HCT116 (cell line): ENCODE measurements at regions not wholly inside any gene's neighbourhood (a gene's known extent, or its start where the extent isn't known, plus 50 kb on each side); places are given as distances from the start of the nearest gene placed in this dataset.

Experiments used
- ATAC-seq: fragments of 200-7000 bp; cut with Tn5 transposase; 2 replicates; pipeline ENCODE4 v1.9.1; 2020; ENCODE audit warnings: mild to moderate bottlenecking, moderate library complexity
- BruUV-seq: library from RNA; stranded (reverse); fragments of 400-500 nt; replicated peaks from 2 replicates; lab custom pipeline; 2021; lab: Mats Ljungman, UMichigan
- CTCF ChIA-PET: fragments of 300-600 bp; sonication (Branson Sonifier 250); formaldehyde crosslinking; loops from one replicate; lab custom pipeline; 2021; ENCODE audit warnings: antibody characterized with exemption; lab: Charles Lee
- POLR2A ChIA-PET: fragments of 300-600, 350-600 bp; sonication (Branson Sonifier 250); formaldehyde crosslinking; loops from one replicate; lab custom pipeline; 2021; ENCODE audit warnings: antibody characterized with exemption; lab: Charles Lee
- RAD21 ChIA-PET, 2 experiments: fragments of 300-600 bp; sonication (Branson Sonifier 250); formaldehyde crosslinking; loops; one replicate each; lab custom pipeline; 2023; ENCODE audit warnings: low total read pairs in 2 of 2; ENCODE audit not compliant: uncharacterized antibody in 2 of 2, unreplicated experiment in 2 of 2, low non-redundant PET in 1 of 2; lab: Charles Lee
- DNase-seq: peaks from one replicate; pipeline ENCODE4 v3.0.0-alpha.2; 2010; ENCODE audit warnings: low read depth, low spot score
- H2AFZ ChIP-seq: fragments of 200-600 bp; shearing (Covaris generic), sonication (generic); 2 replicates; pipeline ENCODE4 v1.6.1; 2017; ENCODE audit warnings: low read depth, mixed run types, mixed read lengths, antibody characterized with exemption, low read length; ENCODE audit not compliant: poor library complexity, severe bottlenecking
- H3K27ac ChIP-seq: 2 replicates; pipeline ENCODE4 v1.5.1; 2012; ENCODE audit warnings: low read depth, low read length
- H3K27me3 ChIP-seq: fragments of 200-600 bp; sonication (generic); 2 replicates; pipeline ENCODE4 v1.6.1; 2016; ENCODE audit warnings: mixed run types, low read length, mixed read lengths; ENCODE audit not compliant: insufficient read depth
- H3K36me3 ChIP-seq, 2 experiments: fragments of 200-500 bp in 1 of 2; fragments of 200-600 bp in 1 of 2; sonication (Bioruptor generic) in 1 of 2; sonication (generic) in 1 of 2; 2 replicates each; pipeline versions ENCODE4 v1.5.1 to v1.6.1; 2014 to 2016; ENCODE audit warnings: low read length in 2 of 2, inconsistent platforms in 1 of 2, mixed read lengths in 1 of 2, mixed run types in 1 of 2; ENCODE audit not compliant: insufficient read depth in 2 of 2, control insufficient read depth in 1 of 2
- H3K4me1 ChIP-seq, 2 experiments: fragments of 200-600 bp in 1 of 2; sonication (generic) in 1 of 2; 2 replicates each; pipeline versions ENCODE4 v1.5.1 to v1.6.1; 2012 to 2017; ENCODE audit warnings: low read length in 2 of 2, inconsistent platforms in 1 of 2, mild to moderate bottlenecking in 1 of 2, mixed read lengths in 1 of 2, mixed run types in 1 of 2, moderate library complexity in 1 of 2; ENCODE audit not compliant: insufficient read depth in 2 of 2, control insufficient read depth in 1 of 2
- H3K4me2 ChIP-seq: fragments of 200-600 bp; sonication (generic); 2 replicates; pipeline ENCODE4 v1.6.1; 2017; ENCODE audit warnings: mixed run types, low read length, mixed read lengths
- H3K4me3 ChIP-seq, 2 experiments: fragments of 200-600 bp in 1 of 2; sonication (generic) in 1 of 2; replicated peaks in 1 of 2; 2 replicates each; pipeline ENCODE4 v1.5.1; 2011 to 2016; ENCODE audit warnings: low read length in 2 of 2, control low read depth in 1 of 2, low read depth in 1 of 2, mild to moderate bottlenecking in 1 of 2, mixed read lengths in 1 of 2, mixed run types in 1 of 2
- H3K79me2 ChIP-seq: fragments of 200-600 bp; sonication (generic); 2 replicates; pipeline ENCODE4 v1.6.1; 2017; ENCODE audit warnings: mild to moderate bottlenecking, mixed run types, low read length, moderate library complexity, mixed read lengths; ENCODE audit not compliant: insufficient read depth
- H3K9ac ChIP-seq: fragments of 200-600 bp; sonication (generic); 2 replicates; pipeline ENCODE4 v1.6.1; 2016; ENCODE audit warnings: low read length, mixed read lengths
- H3K9me2 ChIP-seq: fragments of 200-600 bp; sonication (generic), shearing (Covaris generic); 2 replicates; pipeline ENCODE4 v1.6.1; 2017; ENCODE audit warnings: mixed run types, mild to moderate bottlenecking, moderate library complexity; ENCODE audit not compliant: insufficient read depth
- H3K9me3 ChIP-seq, 2 experiments: fragments of 200-500 bp in 1 of 2; fragments of 200-600 bp in 1 of 2; sonication (Bioruptor generic) in 1 of 2; sonication (generic) in 1 of 2; 2 replicates each; pipeline ENCODE4 v1.6.1; 2014 to 2017; ENCODE audit warnings: low read length in 2 of 2, mixed read lengths in 2 of 2, inconsistent platforms in 1 of 2, low read depth in 1 of 2, mild to moderate bottlenecking in 1 of 2, mixed run types in 1 of 2, moderate library complexity in 1 of 2; ENCODE audit not compliant: control insufficient read depth in 1 of 2, insufficient read depth in 1 of 2
- H4K20me1 ChIP-seq: fragments of 200-600 bp; sonication (generic), shearing (Covaris generic); 2 replicates; pipeline ENCODE4 v1.6.1; 2017; ENCODE audit warnings: mixed run types, mild to moderate bottlenecking, moderate library complexity; ENCODE audit not compliant: insufficient read depth
- CBX3 ChIP-seq: IDR thresholded peaks from 2 replicates; pipeline ENCODE4 v1.6.1; 2012; ENCODE audit warnings: low read depth
- CEBPB ChIP-seq: IDR thresholded peaks from 2 replicates; pipeline ENCODE4 v1.6.1; 2012; ENCODE audit warnings: low read depth
- EGR1 ChIP-seq: IDR thresholded peaks from 2 replicates; pipeline ENCODE4 v1.6.1; 2012; ENCODE audit warnings: low read depth
- ELF1 ChIP-seq: IDR thresholded peaks from 2 replicates; pipeline ENCODE4 v1.6.1; 2012; ENCODE audit warnings: low read depth, borderline replicate concordance
- EZH2 ChIP-seq: fragments of 200-600 bp; sonication (generic); IDR thresholded peaks from 2 replicates; pipeline ENCODE4 v1.6.1; 2017; ENCODE audit warnings: antibody characterized with exemption, mixed run types
- EZH2phosphoT487 ChIP-seq: fragments of 200-600 bp; IDR thresholded peaks from 2 replicates; pipeline ENCODE4 v1.6.1; 2018; ENCODE audit warnings: antibody characterized with exemption, borderline replicate concordance
- JUND ChIP-seq: IDR thresholded peaks from 2 replicates; pipeline ENCODE4 v1.6.1; 2012
- POLR2A ChIP-seq: IDR thresholded peaks from 2 replicates; pipeline ENCODE4 v1.7.0; 2011; ENCODE audit warnings: borderline replicate concordance; ENCODE audit not compliant: insufficient read depth, insufficient read length; ENCODE audit errors: extremely low read depth
- POLR2AphosphoS5 ChIP-seq: IDR thresholded peaks from 2 replicates; pipeline ENCODE4 v1.6.1; 2011; ENCODE audit warnings: mild to moderate bottlenecking, low read depth, low read length, moderate library complexity
- RAD21 ChIP-seq: IDR thresholded peaks from 2 replicates; pipeline ENCODE4 v1.6.1; 2012; ENCODE audit warnings: low read depth, mild to moderate bottlenecking
- SIN3A ChIP-seq: IDR thresholded peaks from 2 replicates; pipeline ENCODE4 v1.6.1; 2012; ENCODE audit warnings: low read depth
- SP1 ChIP-seq: IDR thresholded peaks from 2 replicates; pipeline ENCODE4 v1.6.1; 2012; ENCODE audit warnings: low read depth
- SRF ChIP-seq: IDR thresholded peaks from 2 replicates; pipeline ENCODE4 v1.6.1; 2012; ENCODE audit warnings: low read depth
- ZFX ChIP-seq: fragments of 450-650 bp; IDR thresholded peaks from 2 replicates; pipeline ENCODE4 v1.6.1; 2017
- ZNF274 ChIP-seq: fragments of 200-500 bp; sonication (Bioruptor generic); IDR thresholded peaks from 2 replicates; pipeline ENCODE4 v1.6.1; 2014; ENCODE audit warnings: mild to moderate bottlenecking, low read depth, low read length, inconsistent platforms
- intact Hi-C: fragments of 100-400 bp; cut with micrococcal nuclease; formaldehyde crosslinking; loops from 2 replicates; pipeline ENCODE4 v1.10.0; 2022
- TF ChIP-seq, protein P1 (sequence below), 3 experiments: fragments of 200-600 bp in 1 of 3; sonication (generic) in 1 of 3; IDR thresholded peaks in 2 of 3; conservative IDR thresholded peaks in 1 of 3; 2 replicates each; pipeline ENCODE4 v1.5.1; 2012 to 2017; ENCODE audit warnings: low read depth in 2 of 3, low read length in 2 of 3, antibody characterized with exemption in 1 of 3, borderline replicate concordance in 1 of 3, control low read depth in 1 of 3, mild to moderate bottlenecking in 1 of 3, mixed read lengths in 1 of 3, mixed run types in 1 of 3, moderate library complexity in 1 of 3; ENCODE audit not compliant: insufficient read depth in 1 of 3
- TF ChIP-seq, protein P2 (sequence below): IDR thresholded peaks from 2 replicates; pipeline ENCODE4 v1.6.1; 2012
- TF ChIP-seq, protein P3 (sequence below): IDR thresholded peaks from 2 replicates; pipeline ENCODE4 v1.6.1; 2012
- TF ChIP-seq, protein P4 (sequence below): IDR thresholded peaks from 2 replicates; pipeline ENCODE4 v1.6.1; 2012; ENCODE audit warnings: low read depth
- TF ChIP-seq, protein P5 (sequence below): IDR thresholded peaks from 2 replicates; pipeline ENCODE4 v1.6.1; 2011; ENCODE audit warnings: mild to moderate bottlenecking, low read length, moderate library complexity; ENCODE audit not compliant: insufficient replicate concordance; ENCODE audit errors: extremely low read depth

DNA sequence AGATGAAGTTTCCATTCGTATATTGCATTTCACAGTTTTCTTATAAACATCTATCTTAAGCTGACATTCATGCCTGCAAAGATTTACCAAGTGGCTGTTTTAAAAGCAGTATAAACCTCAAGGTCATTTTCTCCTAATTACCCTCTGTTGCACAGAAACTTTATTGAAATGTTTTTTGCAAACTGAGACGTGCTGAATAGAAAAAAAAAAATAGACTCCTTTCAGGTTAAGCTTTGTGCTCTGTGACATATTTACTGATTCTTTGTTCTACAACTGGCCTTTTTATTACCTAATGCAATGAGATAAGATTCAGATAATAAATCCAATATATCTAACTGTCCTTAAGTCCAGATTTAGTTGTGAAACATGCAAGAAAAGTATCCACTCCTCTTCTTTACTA lies 938.7 kb downstream of the DSC3 start:
- RAD21 ChIA-PET, result no interaction called here
- no peaks in the 10 kb centered on the region for H3K9me3 ChIP-seq
- no peaks in the 10 kb centered on the region for H4K20me1 ChIP-seq
- POLR2A ChIA-PET, result no interaction called here
- CTCF ChIA-PET, result no interaction called here
- H3K27me3 ChIP-seq, result no peaks in the 10 kb centered on the region
- no peak overlapping the region for H3K4me2 ChIP-seq
- BruUV-seq, result no TSS peak
- no peaks in the 10 kb centered on the region for H3K79me2 ChIP-seq
- ATAC-seq, result no peak
- intact Hi-C loops, result no loop called here
- no peak overlapping the region for H3K27ac ChIP-seq
- no peak overlapping the region for H3K4me3 ChIP-seq
- H3K9ac ChIP-seq, result no peak overlapping the region
- H3K4me1 ChIP-seq, result no peaks in the 10 kb centered on the region
- TF ChIP-seq CEBPB (no peak), ELF1 (no peak), ZNF274 (no peak), CBX3 (no peak), RAD21 (no peak), JUND (no peak), ZFX (no peak), POLR2A (no peak), POLR2AphosphoS5 (no peak), SP1 (no peak), SIN3A (no peak), EZH2 (no peak), EZH2phosphoT487 (no peak), EGR1 (no peak), SRF (no peak)
- TF ChIP-seq, protein P1, sequence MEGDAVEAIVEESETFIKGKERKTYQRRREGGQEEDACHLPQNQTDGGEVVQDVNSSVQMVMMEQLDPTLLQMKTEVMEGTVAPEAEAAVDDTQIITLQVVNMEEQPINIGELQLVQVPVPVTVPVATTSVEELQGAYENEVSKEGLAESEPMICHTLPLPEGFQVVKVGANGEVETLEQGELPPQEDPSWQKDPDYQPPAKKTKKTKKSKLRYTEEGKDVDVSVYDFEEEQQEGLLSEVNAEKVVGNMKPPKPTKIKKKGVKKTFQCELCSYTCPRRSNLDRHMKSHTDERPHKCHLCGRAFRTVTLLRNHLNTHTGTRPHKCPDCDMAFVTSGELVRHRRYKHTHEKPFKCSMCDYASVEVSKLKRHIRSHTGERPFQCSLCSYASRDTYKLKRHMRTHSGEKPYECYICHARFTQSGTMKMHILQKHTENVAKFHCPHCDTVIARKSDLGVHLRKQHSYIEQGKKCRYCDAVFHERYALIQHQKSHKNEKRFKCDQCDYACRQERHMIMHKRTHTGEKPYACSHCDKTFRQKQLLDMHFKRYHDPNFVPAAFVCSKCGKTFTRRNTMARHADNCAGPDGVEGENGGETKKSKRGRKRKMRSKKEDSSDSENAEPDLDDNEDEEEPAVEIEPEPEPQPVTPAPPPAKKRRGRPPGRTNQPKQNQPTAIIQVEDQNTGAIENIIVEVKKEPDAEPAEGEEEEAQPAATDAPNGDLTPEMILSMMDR (IDR thresholded peaks at IDR 0.05 in 2 of 3, conservative IDR thresholded peaks at IDR 0.05 in 1 of 3; ENCODE audit: borderline replicate concordance in 1 of 3, insufficient read depth in 1 of 3, low read depth in 2 of 3, low read length in 2 of 3), result no peak
- TF ChIP-seq, protein P2, sequence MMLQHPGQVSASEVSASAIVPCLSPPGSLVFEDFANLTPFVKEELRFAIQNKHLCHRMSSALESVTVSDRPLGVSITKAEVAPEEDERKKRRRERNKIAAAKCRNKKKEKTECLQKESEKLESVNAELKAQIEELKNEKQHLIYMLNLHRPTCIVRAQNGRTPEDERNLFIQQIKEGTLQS, result no peak
- TF ChIP-seq, protein P3, sequence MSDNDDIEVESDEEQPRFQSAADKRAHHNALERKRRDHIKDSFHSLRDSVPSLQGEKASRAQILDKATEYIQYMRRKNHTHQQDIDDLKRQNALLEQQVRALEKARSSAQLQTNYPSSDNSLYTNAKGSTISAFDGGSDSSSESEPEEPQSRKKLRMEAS, result no peak
- TF ChIP-seq, protein P4, sequence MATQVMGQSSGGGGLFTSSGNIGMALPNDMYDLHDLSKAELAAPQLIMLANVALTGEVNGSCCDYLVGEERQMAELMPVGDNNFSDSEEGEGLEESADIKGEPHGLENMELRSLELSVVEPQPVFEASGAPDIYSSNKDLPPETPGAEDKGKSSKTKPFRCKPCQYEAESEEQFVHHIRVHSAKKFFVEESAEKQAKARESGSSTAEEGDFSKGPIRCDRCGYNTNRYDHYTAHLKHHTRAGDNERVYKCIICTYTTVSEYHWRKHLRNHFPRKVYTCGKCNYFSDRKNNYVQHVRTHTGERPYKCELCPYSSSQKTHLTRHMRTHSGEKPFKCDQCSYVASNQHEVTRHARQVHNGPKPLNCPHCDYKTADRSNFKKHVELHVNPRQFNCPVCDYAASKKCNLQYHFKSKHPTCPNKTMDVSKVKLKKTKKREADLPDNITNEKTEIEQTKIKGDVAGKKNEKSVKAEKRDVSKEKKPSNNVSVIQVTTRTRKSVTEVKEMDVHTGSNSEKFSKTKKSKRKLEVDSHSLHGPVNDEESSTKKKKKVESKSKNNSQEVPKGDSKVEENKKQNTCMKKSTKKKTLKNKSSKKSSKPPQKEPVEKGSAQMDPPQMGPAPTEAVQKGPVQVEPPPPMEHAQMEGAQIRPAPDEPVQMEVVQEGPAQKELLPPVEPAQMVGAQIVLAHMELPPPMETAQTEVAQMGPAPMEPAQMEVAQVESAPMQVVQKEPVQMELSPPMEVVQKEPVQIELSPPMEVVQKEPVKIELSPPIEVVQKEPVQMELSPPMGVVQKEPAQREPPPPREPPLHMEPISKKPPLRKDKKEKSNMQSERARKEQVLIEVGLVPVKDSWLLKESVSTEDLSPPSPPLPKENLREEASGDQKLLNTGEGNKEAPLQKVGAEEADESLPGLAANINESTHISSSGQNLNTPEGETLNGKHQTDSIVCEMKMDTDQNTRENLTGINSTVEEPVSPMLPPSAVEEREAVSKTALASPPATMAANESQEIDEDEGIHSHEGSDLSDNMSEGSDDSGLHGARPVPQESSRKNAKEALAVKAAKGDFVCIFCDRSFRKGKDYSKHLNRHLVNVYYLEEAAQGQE, result no peak
- TF ChIP-seq, protein P5, sequence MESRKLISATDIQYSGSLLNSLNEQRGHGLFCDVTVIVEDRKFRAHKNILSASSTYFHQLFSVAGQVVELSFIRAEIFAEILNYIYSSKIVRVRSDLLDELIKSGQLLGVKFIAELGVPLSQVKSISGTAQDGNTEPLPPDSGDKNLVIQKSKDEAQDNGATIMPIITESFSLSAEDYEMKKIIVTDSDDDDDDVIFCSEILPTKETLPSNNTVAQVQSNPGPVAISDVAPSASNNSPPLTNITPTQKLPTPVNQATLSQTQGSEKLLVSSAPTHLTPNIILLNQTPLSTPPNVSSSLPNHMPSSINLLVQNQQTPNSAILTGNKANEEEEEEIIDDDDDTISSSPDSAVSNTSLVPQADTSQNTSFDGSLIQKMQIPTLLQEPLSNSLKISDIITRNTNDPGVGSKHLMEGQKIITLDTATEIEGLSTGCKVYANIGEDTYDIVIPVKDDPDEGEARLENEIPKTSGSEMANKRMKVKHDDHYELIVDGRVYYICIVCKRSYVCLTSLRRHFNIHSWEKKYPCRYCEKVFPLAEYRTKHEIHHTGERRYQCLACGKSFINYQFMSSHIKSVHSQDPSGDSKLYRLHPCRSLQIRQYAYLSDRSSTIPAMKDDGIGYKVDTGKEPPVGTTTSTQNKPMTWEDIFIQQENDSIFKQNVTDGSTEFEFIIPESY, result no peak
- H2AFZ ChIP-seq, result no peak overlapping the region
- H3K9me2 ChIP-seq, result no peaks in the 10 kb centered on the region
- no peaks in the 10 kb centered on the region for H3K36me3 ChIP-seq
- DNase-seq, result no peak
